HL-60 (cell line): ENCODE measurements at regions not wholly inside any gene's neighbourhood (a gene's known extent, or its start where the extent isn't known, plus 50 kb on each side); places are given as distances from the start of the nearest gene placed in this dataset.

ENCODE experiments used
- POLR2AphosphoS5 ChIP-seq: IDR thresholded peaks from 2 replicates; pipeline ENCODE4 v1.6.1; 2012; ENCODE audit warnings: low read depth
- TF ChIP-seq, protein P1 (sequence below): IDR thresholded peaks from one replicate; pipeline ENCODE4 v1.5.1; 2011; ENCODE audit warnings: low read length, control low read depth, inconsistent platforms; ENCODE audit not compliant: insufficient read depth
- TF ChIP-seq, protein P2 (sequence below): IDR thresholded peaks from 2 replicates; pipeline ENCODE4 v1.6.1; 2012; ENCODE audit warnings: low read depth; ENCODE audit not compliant: insufficient replicate concordance

DNA sequence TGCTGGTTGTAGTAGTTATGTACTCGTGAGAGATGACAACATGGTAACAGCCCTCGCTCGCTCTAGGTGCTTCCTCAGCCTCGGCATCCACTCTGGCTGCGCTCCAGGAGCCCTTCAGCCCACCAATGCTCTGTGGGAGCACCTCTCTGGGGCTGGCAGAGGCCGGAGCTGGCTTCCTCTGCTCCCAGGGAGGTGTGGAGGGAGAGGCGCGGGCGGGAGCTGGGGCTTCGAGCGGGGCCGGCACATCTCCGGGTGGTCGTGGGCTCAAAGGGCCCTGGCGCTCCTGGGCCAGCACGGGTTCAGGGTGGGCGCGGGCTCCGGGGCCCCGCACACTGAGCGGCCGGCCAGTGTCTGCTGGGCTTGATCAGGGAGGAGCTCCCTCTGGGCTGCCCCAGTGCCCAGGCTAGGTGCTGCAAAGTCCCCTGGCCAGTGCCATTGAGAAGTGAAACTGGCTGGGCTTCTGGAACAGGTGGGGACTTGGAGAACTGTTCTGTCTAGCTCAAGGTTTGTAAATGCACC, 1012.1 kb downstream of the CNTNAP5 start:
- no peak for TF ChIP-seq POLR2AphosphoS5
- TF ChIP-seq, protein P1, sequence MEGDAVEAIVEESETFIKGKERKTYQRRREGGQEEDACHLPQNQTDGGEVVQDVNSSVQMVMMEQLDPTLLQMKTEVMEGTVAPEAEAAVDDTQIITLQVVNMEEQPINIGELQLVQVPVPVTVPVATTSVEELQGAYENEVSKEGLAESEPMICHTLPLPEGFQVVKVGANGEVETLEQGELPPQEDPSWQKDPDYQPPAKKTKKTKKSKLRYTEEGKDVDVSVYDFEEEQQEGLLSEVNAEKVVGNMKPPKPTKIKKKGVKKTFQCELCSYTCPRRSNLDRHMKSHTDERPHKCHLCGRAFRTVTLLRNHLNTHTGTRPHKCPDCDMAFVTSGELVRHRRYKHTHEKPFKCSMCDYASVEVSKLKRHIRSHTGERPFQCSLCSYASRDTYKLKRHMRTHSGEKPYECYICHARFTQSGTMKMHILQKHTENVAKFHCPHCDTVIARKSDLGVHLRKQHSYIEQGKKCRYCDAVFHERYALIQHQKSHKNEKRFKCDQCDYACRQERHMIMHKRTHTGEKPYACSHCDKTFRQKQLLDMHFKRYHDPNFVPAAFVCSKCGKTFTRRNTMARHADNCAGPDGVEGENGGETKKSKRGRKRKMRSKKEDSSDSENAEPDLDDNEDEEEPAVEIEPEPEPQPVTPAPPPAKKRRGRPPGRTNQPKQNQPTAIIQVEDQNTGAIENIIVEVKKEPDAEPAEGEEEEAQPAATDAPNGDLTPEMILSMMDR: no peak
- TF ChIP-seq, protein P2, sequence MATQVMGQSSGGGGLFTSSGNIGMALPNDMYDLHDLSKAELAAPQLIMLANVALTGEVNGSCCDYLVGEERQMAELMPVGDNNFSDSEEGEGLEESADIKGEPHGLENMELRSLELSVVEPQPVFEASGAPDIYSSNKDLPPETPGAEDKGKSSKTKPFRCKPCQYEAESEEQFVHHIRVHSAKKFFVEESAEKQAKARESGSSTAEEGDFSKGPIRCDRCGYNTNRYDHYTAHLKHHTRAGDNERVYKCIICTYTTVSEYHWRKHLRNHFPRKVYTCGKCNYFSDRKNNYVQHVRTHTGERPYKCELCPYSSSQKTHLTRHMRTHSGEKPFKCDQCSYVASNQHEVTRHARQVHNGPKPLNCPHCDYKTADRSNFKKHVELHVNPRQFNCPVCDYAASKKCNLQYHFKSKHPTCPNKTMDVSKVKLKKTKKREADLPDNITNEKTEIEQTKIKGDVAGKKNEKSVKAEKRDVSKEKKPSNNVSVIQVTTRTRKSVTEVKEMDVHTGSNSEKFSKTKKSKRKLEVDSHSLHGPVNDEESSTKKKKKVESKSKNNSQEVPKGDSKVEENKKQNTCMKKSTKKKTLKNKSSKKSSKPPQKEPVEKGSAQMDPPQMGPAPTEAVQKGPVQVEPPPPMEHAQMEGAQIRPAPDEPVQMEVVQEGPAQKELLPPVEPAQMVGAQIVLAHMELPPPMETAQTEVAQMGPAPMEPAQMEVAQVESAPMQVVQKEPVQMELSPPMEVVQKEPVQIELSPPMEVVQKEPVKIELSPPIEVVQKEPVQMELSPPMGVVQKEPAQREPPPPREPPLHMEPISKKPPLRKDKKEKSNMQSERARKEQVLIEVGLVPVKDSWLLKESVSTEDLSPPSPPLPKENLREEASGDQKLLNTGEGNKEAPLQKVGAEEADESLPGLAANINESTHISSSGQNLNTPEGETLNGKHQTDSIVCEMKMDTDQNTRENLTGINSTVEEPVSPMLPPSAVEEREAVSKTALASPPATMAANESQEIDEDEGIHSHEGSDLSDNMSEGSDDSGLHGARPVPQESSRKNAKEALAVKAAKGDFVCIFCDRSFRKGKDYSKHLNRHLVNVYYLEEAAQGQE: no peak
